Fibroblast of lung (primary cell): ENCODE measurements at regions not wholly inside any gene's neighbourhood (a gene's known extent, or its start where the extent isn't known, plus 50 kb on each side); places are given as distances from the start of the nearest gene placed in this dataset.

Experiments
- CTCF ChIP-seq, 2 donors: IDR thresholded peaks in 1 of 2; conservative IDR thresholded peaks in 1 of 2; 1 replicate in 1 of 2; 2 replicates in 1 of 2; pipeline ENCODE4 v1.5.1; 2011 to 2012; ENCODE audit warnings: low read length in 2 of 2, control low read depth in 1 of 2, inconsistent platforms in 1 of 2, low read depth in 1 of 2, mild to moderate bottlenecking in 1 of 2
- EZH2 ChIP-seq: IDR thresholded peaks from 2 replicates; pipeline ENCODE4 v1.5.1; 2012; ENCODE audit warnings: low read length, control low read depth, mild to moderate bottlenecking; ENCODE audit errors: missing control alignments

- TF ChIP-seq CTCF (conservative IDR thresholded peaks at IDR 0.05 in 1 of 2, IDR thresholded peaks at IDR 0.05 in 1 of 2; ENCODE audit: low read depth in 1 of 2, low read length in 2 of 2), result no peak
- TF ChIP-seq EZH2, result no peak
Observed at GRCh38 chr20:16816192-16816591, 68.0 kb downstream of the OTOR start.
